Lung microvascular endothelial cell (primary cell): ENCODE measurements at regions not wholly inside any gene's neighbourhood (a gene's known extent, or its start where the extent isn't known, plus 50 kb on each side); places are given as distances from the start of the nearest gene placed in this dataset.
"Not testable (repeated sequence)": the region's sequence is repeated elsewhere in the genome, so short reads cannot be mapped to it uniquely, and the experiment has no call there.

Source experiments
- DNase-seq, 2 donors: peaks; one replicate each; pipeline versions ENCODE4 v3.0.0 to v3.0.0-alpha.2; 2010; ENCODE audit warnings: low read depth in 2 of 2

DNA sequence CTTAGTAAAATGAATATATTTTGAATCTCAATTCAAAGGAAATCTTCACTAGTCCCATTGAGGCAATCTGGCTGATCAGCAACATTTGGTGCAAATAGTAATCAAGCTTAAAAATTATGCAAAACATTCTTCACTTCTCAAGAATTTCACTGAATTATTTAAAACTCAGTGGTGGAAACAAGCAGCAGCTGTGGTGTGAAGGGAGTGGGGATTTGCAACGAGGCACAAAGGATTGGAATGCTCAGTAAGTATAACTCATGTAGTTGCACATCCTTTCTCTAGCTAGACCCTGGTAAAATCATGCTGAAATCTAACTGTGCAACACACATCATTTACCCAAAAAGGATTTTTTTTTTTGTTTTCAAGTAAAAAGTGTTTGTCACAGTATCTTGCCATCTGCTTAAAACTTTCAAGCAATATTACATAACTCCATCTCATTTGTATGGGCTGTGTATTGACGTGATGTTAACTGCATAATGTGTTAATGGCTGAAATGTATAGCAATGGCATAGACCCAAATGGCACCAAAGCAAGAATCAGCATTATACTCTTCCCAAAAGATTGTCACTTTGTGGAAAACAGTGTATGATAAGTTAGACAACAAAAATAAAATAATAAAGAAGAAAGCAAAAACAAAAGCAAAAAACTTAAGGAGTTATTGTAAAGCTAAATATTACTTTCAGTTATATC, 816.6 kb downstream of the EPHA3 start:
- DNase-seq = no peak

DNA sequence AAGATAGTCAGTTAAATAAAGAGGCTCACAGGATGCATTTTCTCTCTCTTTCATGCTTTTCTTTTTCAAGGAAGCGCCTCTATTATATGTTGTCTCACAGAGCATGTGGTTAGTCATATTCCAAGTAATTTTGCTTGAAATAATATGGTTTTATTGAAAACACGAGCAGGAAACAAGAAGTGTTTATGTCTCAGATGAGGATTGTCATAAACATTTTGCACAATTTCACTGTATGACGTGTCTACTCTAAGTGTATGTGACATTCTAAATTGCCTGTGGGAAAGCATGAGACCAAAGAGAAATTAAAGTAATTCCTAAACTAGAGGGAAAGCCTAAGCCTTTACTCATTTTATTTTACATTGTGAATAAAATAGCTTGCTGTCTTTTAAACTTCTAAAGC, 818.6 kb downstream of the EPHA3 start:
- DNase-seq = no peak

DNA sequence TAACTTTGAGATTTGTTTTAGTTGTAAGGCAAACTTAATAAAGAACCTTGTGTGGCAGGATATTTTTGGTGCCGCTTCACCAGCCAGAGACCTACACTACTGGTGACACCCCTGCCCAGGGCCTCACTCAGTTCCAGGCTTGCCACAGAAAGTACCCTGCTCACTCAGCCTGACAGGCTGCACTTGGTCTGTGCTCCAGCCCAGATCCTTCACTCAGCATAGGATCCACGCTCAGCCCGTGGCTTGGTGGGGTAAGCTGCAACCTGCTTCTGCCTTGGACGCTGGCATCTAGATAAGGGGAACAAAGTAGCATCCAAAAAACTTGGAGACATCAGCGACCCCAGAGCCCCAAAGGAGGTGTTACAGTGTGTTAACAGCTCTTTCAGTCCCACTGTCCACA, 825.5 kb downstream of the EPHA3 start:
- no peak for DNase-seq

DNA sequence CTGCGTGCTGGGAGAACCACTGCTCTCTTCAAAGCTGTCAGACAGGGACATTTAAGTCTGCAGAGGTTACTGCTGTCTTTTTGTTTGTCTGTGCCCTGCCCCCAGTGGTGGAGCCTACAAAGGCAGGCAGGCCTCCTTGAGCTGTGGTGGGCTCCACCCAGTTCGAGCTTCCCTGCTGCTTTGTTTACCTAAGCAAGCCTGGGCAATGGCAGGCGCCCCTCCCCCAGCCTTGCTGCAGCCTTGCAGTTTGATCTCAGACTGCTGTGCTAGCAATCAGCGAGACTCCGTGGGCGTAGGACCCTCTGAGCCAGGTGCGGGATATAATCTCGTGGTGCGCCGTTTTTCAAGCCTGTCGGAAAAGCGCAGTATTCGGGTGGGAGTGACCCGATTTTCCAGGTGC, 837.0 kb downstream of the EPHA3 start:
- not testable (repeated sequence) for DNase-seq

DNA sequence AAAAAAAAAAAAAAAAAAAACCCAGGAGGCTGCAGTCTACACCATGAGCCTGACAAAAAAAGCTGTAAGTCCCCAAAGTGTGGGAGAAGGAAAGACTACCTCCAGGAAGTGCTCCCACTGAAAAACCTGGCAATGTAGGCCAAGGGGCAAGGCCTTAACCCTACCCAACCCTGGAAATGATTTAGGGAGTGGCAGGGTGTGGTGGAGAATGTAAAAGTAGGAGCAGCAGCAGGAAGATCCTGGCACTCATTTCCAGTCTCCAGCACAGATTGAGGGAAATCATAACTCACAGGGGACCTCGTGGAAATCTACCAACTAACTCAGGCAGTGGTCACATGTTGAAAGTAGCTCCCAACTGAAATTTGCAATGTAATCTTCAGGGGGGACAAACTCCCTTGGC, 839.5 kb downstream of the EPHA3 start:
- no peak for DNase-seq

DNA sequence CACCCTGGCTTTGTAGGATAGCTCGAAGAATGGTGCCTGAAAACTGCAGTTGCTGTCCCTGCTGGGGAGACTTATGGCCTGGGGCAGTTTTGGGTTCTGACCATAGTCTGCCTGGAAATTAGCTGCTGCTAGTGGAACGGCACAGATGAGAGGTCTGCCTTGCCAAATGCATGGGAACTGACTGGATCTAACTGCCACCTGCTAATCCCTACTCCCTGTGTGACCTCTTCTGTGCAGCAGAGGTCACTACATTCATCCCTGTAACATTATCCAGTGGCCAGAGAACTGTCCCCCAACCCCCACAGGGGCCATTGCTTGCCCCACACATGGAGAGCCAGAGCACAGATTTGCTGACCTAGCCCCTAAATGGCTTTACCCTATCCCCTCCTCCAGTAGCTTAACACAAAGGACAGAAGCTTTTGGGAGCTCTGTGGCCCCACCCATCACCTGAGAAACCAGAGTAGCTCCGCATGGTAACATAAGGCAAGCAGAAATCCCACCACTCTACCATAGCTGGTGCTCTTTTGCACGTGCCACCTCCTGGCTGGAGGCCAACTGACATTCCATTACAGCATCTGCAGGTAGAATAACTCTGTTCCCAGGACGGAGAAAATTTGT, 840.0 kb downstream of the EPHA3 start:
- DNase-seq = no peak

DNA sequence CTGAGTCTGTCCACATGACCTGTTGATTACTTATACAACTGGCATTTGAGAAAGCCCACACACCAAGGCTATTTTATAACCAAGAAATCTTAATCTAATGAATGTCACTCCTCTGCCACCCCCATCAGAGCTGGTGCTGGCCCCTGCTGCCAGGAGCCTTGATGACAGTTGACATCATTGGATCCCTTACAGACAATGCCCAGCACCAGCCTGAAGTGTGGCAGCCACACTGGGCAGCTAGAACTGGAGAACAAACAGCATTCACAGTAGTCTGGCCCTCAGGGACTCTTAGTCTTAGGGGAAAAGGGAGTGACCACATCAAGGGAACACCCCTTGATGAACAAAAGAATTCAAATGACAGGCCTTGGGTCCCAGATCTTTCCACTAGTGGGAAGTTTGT, 840.6 kb downstream of the EPHA3 start:
- DNase-seq = no peak

DNA sequence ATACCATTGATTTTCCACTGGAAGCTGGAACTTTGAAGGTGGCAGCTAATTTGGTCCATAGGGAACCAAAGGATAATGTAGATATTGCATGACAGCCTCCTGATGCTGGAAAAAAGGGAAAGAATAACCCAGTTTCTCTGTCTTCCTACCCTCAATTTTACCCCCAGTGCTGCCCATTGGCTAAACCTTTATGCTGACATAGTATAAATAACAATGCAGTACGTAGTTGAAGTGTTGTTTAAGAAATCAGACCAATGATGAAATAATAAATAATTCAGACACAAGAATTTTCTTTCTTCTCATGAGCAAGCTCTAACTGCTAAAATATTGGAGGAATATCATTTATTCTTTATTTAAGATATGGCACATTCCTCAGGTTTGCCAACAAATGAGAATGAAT, 843.4 kb downstream of the EPHA3 start:
- no peak for DNase-seq

DNA sequence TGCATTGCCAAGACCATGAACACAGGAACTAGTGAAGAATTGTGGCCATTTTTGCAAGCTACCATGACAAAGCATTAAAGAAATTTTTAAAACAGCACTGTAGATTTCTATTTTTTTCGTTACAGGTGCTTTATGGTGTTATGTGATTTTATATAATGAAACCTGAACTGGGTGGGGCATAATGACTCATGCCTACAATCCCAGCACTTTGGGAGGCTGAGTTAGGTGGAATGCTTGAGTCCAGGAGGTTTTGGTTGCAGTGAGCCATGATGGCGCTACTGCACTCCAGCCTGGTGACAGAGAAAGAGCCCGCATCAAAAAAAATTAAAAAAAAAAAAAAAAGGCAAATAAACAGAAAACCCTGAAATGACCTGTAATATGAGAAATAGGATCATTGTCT, 846.7 kb downstream of the EPHA3 start:
- DNase-seq = no peak

DNA sequence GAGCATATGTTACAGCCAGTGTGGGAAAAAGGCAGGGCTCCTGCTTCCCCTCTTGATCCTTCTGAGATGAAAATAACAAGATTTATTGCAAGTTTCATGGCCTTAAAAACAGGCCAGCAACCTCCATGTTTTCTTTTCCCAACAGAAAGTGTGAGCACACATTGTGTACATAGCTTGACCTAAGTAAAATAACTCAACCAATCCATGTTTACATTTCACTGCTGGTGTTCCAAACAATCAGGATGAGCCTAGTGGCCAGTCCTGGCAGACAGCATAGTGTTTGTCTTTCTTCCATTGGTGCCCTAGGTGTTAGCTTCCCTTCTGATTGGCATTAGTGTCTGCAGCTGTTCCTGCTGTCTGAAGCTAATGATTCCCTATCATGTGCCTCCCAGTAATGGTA, 847.7 kb downstream of the EPHA3 start:
- DNase-seq = no peak

DNA sequence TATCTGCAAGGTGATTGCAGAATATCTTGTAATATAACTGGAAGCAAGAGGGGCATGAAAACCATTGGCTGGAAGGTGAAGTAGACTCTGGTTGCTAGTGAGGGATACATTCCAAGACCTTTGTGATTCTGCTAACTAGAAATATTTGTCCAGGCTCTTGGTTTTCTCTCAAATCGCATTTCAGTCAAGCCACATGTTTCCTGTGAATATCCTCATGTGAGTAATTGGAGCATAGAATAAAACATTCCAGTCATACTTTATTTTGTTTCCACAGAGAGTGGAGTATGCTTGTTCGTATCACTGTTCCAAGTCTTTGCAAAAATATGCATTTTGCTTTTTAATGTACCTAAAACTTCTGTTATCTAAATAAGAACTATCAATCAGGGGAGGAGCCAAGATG, 850.0 kb downstream of the EPHA3 start:
- DNase-seq = no peak

DNA sequence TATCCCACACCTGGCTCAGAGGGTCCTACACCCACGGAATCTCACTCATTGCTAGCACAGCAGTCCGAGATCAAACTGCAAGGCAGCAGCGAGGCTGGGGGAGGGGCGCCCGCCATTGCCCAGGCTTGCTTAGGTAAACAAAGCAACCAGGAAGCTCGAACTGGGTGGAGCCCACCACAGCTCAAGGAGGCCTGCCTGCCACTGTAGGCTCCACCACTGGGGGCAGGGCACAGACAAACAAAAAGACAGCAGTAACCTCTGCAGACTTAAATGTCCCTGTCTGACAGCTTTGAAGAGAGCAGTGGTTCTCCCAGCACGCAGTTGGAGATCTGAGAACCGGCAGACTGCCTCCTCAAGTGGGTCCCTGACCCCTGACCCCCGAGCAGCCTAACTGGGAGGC, 850.7 kb downstream of the EPHA3 start:
- not testable (repeated sequence) for DNase-seq

DNA sequence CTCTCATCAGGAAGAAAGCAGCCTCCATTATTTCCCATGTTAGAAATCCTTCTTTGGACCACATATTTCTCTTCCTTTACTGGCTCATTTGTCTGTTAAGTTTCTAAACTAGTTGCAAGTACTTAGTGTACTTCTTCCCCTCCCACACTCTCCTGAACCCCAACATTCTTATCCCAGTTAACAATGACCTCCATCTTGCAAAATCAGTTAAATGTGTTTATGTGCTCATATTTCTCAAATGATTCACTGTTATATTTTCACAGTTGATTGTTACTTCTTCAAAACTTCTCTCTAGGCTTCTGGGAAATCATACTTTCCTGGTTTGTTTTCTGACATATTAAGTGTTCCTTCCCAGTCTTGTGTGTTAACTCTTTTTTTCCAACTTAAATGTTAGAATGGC, 856.9 kb downstream of the EPHA3 start:
- DNase-seq = no peak

DNA sequence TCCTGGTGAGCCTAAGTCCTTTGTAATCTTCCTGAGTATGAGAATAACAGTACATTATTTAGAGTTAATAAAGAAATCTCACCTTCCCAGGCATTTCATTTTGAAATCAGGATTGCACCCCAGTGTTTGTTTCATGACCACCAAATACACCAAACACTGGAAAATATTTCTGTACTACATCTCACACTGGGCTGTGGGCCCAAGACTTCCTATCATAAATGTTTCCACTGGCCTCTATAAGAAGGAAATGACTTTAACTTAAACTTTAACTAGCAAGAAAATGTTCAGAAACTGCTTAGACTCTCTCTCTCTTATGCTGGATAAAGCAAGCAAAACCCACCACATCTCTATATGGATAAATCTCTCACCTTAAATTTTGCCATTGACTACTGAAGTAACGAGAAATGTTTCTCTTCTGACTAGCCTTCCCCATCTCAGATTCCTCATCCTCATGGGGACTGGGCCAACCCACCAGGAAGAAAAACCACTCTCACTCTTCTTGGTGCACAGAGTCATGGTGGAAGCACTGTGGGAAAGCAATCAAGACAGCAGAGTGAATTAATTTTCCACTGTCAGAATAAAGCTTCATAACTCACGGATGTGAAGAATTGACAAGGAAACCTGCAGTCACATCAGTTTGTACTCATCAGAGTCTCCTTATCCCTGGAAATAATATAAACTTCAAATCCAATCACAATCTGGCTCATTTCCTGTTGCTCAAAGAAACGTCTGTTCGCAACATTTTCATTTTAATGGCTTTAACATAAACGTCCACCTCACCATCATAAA, 859.6 kb downstream of the EPHA3 start:
- no peak for DNase-seq

DNA sequence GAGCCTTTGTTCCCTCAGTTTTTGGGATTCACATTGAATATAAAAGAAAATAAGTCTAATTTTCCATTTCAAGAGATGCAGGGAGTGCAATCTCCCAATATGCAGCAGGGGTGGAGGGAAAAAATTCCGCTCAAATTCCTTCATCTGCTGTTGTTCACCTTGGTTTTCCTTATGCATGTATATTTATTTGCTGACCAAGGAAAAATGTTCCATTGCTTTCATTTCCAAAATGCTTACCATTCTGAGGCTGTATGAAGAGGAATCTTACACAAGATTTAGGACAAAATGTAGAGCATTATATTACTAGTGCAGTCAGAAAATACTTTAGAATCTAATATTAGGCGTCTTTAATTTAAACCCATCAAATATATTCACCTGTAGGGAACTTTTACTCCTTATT, 863.9 kb downstream of the EPHA3 start:
- DNase-seq = no peak

DNA sequence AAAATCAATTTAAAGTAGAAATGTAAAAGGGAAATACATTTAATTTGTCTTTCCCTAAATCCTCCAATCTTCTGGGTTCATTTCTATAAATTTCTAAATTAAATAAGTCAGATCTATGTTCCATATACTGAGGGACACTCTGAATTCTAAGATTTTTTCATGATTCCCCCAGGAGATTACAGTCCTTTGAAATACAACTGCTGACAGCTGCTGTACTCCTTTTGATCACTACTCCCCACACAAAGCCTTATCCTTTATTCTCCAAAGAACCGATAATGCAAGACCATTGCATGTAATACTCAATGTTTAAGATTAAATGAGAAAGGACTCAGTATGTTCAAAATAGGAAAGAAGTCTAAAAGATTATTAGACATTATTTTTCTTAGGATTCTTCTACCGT, 865.7 kb downstream of the EPHA3 start:
- DNase-seq = no peak

DNA sequence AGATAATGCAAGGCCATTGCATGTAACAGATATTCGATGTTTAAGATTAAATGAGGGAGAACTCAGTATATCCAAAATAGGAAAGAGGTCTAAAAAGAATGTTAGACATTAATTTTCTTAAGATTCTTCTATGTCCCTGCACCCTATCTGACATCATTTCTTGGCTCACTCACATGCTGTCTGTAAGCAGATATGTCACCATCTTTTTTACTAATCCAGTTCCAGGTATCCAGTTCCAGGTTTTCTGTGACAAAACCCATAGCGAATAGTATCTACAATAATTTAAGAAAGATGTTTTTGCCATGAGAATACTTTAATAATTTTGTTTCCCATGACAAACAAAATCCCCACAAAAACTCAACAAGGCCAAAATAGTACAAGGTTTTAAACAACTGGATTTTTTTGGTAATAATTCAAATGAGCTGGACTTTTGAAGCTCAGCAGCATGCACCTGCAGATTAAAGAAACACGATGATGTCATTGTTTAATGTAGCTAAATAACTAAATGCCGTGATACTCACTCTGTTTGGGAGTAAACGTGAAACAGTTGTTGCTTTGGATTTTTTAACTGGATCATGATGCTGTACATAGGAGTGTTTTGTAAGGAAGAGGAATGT, 867.6 kb downstream of the EPHA3 start:
- DNase-seq = no peak

DNA sequence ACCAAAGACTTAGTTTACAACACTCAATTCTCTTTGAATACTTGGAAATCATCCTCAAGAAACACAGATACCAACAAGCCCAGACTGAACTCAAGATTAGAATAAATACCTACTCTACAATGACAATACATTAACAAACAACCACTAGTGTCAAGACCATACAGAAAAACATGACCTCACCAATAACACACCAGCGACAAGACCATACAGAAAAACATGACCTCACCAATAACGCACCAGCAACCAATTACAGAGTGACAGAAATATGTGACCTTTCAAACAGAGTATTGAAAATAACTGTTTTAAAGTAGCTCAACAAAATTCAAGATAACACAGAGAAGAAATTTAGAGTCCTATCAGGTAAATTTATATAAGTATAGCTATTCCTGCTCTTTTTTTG, 876.0 kb downstream of the EPHA3 start:
- DNase-seq = no peak

DNA sequence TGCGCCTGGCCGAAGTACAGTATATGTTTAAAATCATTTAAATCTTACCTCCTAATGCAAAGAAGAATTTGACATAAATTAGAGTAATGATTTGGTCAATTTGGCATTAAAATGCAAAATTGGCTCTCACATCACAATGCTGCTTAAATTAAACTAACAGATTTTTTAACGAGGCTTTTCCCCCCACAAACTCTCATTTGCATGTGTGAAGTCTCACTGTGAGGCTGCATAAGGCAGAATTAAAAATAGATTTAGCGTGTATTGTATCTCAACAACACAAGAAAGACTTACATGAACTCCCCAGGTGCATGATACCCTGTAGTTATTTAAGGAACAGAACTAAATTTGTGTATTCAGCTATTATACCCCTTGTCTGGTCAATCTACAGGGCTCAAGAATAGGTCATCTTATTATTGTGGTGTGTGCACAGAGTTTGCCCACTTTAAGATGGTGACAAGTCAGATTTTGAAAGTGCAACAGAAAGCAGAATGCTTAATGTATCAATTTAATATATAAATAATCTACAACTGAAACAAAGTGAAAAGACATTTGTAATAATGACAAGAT, 897.9 kb downstream of the EPHA3 start:
- DNase-seq = no peak

DNA sequence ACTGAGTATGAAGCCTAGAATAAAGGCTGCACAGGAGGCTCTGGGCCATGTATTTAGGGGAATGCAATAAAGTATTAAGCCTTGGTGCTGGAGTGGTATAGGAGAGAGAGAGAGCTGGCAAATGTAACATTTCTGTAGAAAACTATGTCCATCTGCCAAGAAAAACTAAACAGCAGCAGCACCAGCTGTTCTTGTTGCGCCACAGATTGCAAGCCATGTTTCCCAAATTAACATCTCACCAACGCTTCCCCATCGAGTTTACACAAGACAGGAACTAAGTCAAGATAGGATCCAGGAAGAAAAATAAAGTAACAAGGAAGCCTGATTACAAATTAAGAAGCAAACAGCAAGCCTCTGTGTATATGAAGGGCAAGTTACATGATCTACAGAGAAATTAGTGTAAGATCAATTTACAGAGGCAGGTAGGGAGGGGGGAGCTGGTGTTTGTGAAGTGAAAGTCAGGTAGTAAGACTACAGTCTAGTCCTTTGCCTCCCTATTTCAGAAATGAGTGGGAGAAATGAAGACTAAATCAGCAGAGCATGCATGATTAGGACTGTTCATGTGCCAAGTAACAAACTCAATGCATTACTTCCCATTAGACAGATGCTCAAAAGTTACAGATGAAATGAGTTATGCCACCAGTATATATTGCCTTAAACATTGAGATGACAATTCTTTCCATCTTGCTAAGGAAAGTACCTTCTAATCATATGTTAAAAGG, 900.5 kb downstream of the EPHA3 start:
- no peak for DNase-seq

DNA sequence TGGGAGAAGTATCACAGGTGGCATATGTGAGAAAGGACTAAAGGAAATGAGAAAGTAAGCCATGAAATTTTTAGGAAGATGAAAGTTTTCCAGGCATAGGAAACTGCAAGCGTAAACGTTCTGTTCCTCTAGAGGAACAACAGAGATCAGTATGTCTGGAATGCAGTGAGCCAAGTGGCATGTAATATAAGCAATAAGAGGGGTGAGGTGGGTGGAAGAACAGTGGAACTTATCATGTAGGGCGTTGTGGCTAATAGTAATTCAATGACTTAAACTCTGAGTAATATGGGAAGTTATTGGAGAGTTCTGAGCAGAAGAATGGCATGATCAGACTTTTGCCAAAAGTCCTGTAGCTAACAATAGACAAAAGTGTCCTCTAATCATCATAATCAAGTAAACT, 902.9 kb downstream of the EPHA3 start:
- DNase-seq = no peak

DNA sequence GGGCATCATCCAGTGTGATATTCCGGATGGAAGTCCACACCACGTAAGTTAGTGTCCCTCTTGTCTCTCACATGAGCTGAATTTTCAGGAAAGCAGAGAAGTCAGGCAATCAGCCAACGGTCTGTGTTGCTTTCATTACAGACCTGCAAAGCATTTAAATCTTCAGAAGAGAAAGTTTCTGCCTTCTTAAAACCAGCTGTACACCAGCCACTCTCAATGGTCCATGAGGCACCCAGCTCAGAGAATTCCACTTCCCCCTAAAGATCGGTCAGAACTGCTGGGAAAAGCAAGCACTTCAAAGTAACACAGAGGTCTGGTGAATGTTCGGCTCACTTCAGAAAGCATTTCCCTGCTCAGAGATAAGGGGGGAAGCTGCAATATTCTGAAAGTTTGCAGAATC, 903.7 kb downstream of the EPHA3 start:
- no peak for DNase-seq
